22Rv1 (cell line): ENCODE measurements at regions not wholly inside any gene's neighbourhood (a gene's known extent, or its start where the extent isn't known, plus 50 kb on each side); places are given as distances from the start of the nearest gene placed in this dataset.

Experiments used
- CTCF ChIP-seq: fragments of 450-650 bp; IDR thresholded peaks from 2 replicates; pipeline ENCODE4 v1.5.1; 2017; ENCODE audit warnings: mild to moderate bottlenecking
- ZFX ChIP-seq: fragments of 450-650 bp; IDR thresholded peaks from 2 replicates; pipeline ENCODE4 v1.6.1; 2017; ENCODE audit warnings: antibody characterized with exemption, borderline replicate concordance

GRCh38 chr4:23734000-23734399, 155.8 kb downstream of the PPARGC1A start:
- TF ChIP-seq CTCF (no peak), ZFX (no peak)
